ENCODE measurements at regions not wholly inside any gene's neighbourhood (a gene's known extent, or its start where the extent isn't known, plus 50 kb on each side); places are given as distances from the start of the nearest gene placed in this dataset.
"Not testable (repeated sequence)": the region's sequence is repeated elsewhere in the genome, so short reads cannot be mapped to it uniquely, and the experiment has no call there.

DNA sequence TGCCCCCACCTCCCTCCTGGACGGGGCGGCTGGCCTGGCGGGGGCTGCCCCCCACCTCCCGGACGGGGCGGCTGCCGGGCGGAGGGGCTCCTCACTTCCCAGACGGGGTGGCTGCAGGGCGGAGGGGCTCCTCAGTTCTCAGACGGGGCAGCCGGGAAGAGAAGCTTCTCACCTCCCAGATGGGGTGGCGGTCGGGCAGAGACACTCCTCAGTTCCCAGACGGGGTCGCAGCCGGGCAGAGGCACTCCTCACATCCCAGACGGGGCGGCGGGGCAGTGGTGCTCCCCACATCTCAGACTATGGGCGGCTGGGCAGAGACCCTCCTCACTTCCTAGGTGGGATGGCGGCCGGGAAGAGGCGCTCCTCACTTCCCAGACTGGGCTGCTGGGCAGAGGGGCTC, 164.7 kb upstream of the ANKRD55 start:
- H3K36me3 Mint-ChIP-seq (ENCODE audit: low read depth); H3K27me3 Mint-ChIP-seq; POLR2A ChIA-PET; CTCF ChIA-PET; DNase-seq; intact Hi-C loops (cut with DNase I, micrococcal nuclease); H3K4me1 Mint-ChIP-seq; H3K4me3 Mint-ChIP-seq; ATAC-seq; H3K27ac Mint-ChIP-seq: not testable (repeated sequence)
- peaks cover 24% of the 10 kb centered on the region for H3K9me3 Mint-ChIP-seq (ENCODE audit: low read depth)

DNA sequence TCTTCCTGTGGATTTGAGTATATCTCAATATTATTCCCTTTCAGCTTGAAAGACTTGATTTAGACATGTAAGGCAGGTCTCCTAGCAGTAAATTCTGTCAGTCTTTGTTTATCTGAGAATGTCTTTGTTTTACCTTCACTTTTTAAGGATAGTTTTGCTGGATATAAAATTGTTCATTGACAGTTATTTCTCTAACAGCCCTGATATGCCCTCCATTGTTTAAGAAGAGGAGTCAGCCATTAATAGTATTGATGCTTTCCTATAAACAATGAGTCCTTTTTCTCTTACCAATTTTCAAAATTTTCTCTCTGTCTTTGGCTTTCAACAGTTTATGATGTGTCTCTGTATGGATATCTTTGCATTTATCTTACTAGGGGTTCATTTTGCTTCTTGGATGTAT, 163.5 kb upstream of the ANKRD55 start:
- ChIA-PET CTCF (no interaction called here), POLR2A (no interaction called here)
- ATAC-seq (no peak), DNase-seq (no peak)
- Mint-ChIP-seq H3K9me3 (ENCODE audit: low read depth) (peaks cover 24% of the 10 kb centered on the region), H3K4me1 (peaks cover 3% of the 10 kb centered on the region), H3K27ac (no peak overlapping the region), H3K4me3 (no peak overlapping the region), H3K27me3 (no peaks in the 10 kb centered on the region), H3K36me3 (ENCODE audit: low read depth) (peaks cover 7% of the 10 kb centered on the region)
- intact Hi-C loops (cut with DNase I, micrococcal nuclease) = no loop called here

DNA sequence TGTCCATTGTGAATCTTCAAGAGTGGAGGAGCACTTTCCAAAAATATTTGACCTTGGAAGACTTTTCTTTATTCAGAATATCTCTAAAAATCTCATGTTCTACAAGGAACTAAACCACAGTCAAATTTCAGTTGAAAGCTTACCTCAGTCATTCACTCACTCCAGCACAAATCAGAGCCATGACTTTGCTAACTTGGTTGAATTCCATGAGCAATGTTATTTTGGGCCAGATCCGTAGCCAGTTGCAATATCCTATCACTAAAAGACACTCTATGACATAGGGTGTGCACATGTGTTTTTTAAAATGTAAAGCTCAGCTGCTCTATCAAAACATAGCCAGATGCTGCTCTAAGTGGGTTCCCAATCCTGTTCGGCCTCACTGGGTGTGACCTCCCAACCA, 156.1 kb upstream of the ANKRD55 start:
- ChIA-PET POLR2A (no interaction called here), CTCF (interaction anchor here (0.7 kb wide), 1 partner anchor 507 kb away, joined by 3 read pairs; no protein-coding TSS in a partner anchor)
- Mint-ChIP-seq H3K4me3 (no peak overlapping the region), H3K9me3 (ENCODE audit: low read depth) (peaks cover 4% of the 10 kb centered on the region), H3K27ac (no peak overlapping the region), H3K36me3 (ENCODE audit: low read depth) (no peaks in the 10 kb centered on the region), H3K27me3 (no peaks in the 10 kb centered on the region), H3K4me1 (peaks cover 3% of the 10 kb centered on the region)
- intact Hi-C loops (cut with DNase I, micrococcal nuclease) = loop anchor here in 1 of 2 experiments (5.0 kb wide), 1 partner anchor 97 kb away; no protein-coding TSS in a partner anchor
- ATAC-seq (no peak), DNase-seq (no peak)

GRCh38 chr5:56388229-56388985, 155.3 kb upstream of the ANKRD55 start:
- ATAC-seq (no peak), DNase-seq (no peak)
- Mint-ChIP-seq H3K4me1 (peaks cover 3% of the 10 kb centered on the region), H3K9me3 (ENCODE audit: low read depth) (no peaks in the 10 kb centered on the region), H3K27ac (no peak overlapping the region), H3K27me3 (no peaks in the 10 kb centered on the region), H3K4me3 (no peak overlapping the region), H3K36me3 (ENCODE audit: low read depth) (no peaks in the 10 kb centered on the region)
- CTCF ChIA-PET = interaction anchor here (0.7 kb wide), 1 partner anchor 508 kb away, joined by 3 read pairs; no protein-coding TSS in a partner anchor
- POLR2A ChIA-PET = no interaction called here
- intact Hi-C loops (cut with DNase I, micrococcal nuclease) = loop anchor here in 1 of 2 experiments (5.0 kb wide), 1 partner anchor 96 kb away; no protein-coding TSS in a partner anchor

GRCh38 chr5:56386046-56386445, 152.9 kb upstream of the ANKRD55 start:
- ChIA-PET CTCF (interaction anchor here (0.7 kb wide), 1 partner anchor 24 kb away, joined by 4 read pairs; no protein-coding TSS in a partner anchor), POLR2A (no interaction called here)
- no peaks in the 10 kb centered on the region for H3K27me3 Mint-ChIP-seq
- no peak overlapping the region for H3K4me3 Mint-ChIP-seq
- intact Hi-C loops (cut with DNase I, micrococcal nuclease) = loop anchor here in 1 of 2 experiments (5.0 kb wide), 1 partner anchor 94 kb away; no protein-coding TSS in a partner anchor
- no peaks in the 10 kb centered on the region for H3K36me3 Mint-ChIP-seq (ENCODE audit: low read depth)
- no peaks in the 10 kb centered on the region for H3K4me1 Mint-ChIP-seq
- H3K27ac Mint-ChIP-seq = no peak overlapping the region
- no peaks in the 10 kb centered on the region for H3K9me3 Mint-ChIP-seq (ENCODE audit: low read depth)
- ATAC-seq = no peak
- no peak for DNase-seq

- CTCF ChIA-PET = interaction anchor here (0.7 to 1.0 kb wide), 3 partner anchors 96 to 120 kb away, joined by 3 to 5 read pairs (median 4); no protein-coding TSS in a partner anchor
- Mint-ChIP-seq H3K27me3 (no peaks in the 10 kb centered on the region), H3K4me3 (no peak overlapping the region), H3K36me3 (ENCODE audit: low read depth) (no peaks in the 10 kb centered on the region), H3K9me3 (ENCODE audit: low read depth) (no peaks in the 10 kb centered on the region), H3K4me1 (no peaks in the 10 kb centered on the region), H3K27ac (no peak overlapping the region)
- POLR2A ChIA-PET = no interaction called here
- DNase-seq (no peak), ATAC-seq (no peak)
- intact Hi-C loops (cut with DNase I, micrococcal nuclease) = no loop called here
These were observed 151.1 kb upstream of the ANKRD55 start for GRCh38 chr5:56384186-56384585.

DNA sequence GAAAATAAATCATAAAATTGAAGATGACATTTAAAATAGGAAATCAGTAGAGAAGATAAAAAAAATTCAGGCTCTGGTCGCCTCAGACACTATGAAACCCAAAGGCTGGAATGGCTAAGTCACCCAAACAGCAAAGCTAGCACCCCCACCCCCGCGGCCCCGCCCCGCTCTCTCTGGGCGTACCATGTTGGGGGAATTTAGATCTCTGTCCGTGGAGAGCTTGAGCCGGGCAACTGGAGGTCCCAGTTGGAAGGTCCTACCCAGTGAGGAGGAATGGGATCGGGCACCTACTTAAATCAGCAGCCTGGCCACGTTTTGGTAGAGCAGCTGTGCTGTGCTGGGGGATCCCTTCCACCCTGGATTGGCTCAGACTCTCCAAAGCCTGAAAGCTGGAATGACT, 150.6 kb upstream of the ANKRD55 start:
- no peaks in the 10 kb centered on the region for H3K9me3 Mint-ChIP-seq (ENCODE audit: low read depth)
- intact Hi-C loops (cut with DNase I, micrococcal nuclease) = no loop called here
- POLR2A ChIA-PET = no interaction called here

GRCh38 chr5:56382896-56383295, 149.8 kb upstream of the ANKRD55 start:
- Mint-ChIP-seq H3K9me3 (ENCODE audit: low read depth) (no peaks in the 10 kb centered on the region), H3K4me1 (no peaks in the 10 kb centered on the region), H3K4me3 (no peak overlapping the region), H3K36me3 (ENCODE audit: low read depth) (no peaks in the 10 kb centered on the region), H3K27me3 (no peaks in the 10 kb centered on the region), H3K27ac (no peak overlapping the region)
- DNase-seq = no peak
- intact Hi-C loops (cut with DNase I, micrococcal nuclease) = no loop called here
- ATAC-seq = no peak
- POLR2A ChIA-PET = no interaction called here
- CTCF ChIA-PET = interaction anchor here (0.8 kb wide), 1 partner anchor 114 kb away, joined by 3 read pairs; no protein-coding TSS in a partner anchor

More for the DNA sequence above, 150.6 kb upstream of the ANKRD55 start:
- no peaks in the 10 kb centered on the region for H3K27me3 Mint-ChIP-seq
- CTCF ChIA-PET = interaction anchor here (1.0 kb wide), 1 partner anchor 119 kb away, joined by 4 read pairs; no protein-coding TSS in a partner anchor
- DNase-seq = no peak
- H3K4me3 Mint-ChIP-seq = no peak overlapping the region
- H3K4me1 Mint-ChIP-seq = no peaks in the 10 kb centered on the region
- ATAC-seq = no peak
- no peaks in the 10 kb centered on the region for H3K36me3 Mint-ChIP-seq (ENCODE audit: low read depth)
- H3K27ac Mint-ChIP-seq = no peak overlapping the region

DNA sequence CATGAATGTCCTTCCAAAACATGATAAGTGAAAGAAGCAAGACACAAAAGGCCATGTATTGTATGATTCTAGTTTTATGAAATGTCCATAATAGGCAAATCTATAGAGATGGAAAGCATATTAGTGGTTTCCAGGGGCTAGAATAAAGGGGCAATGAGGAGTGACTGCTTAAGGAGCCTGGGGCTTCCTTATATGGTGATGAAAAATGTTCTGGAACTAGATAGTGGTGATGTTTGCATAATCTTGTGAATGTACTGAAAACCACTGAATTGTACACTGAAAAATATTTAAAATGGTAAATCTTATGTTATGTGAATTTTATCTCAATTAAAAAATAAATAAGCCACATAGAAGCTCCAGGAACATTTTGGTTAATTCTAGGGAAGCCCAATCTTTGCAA, 144.4 kb upstream of the ANKRD55 start:
- Mint-ChIP-seq H3K27ac (no peak overlapping the region), H3K27me3 (no peaks in the 10 kb centered on the region), H3K4me3 (no peak overlapping the region), H3K4me1 (no peaks in the 10 kb centered on the region), H3K36me3 (ENCODE audit: low read depth) (no peaks in the 10 kb centered on the region), H3K9me3 (ENCODE audit: low read depth) (peaks cover 4% of the 10 kb centered on the region)
- ATAC-seq = no peak
- intact Hi-C loops (cut with DNase I, micrococcal nuclease) = no loop called here
- ChIA-PET CTCF (no interaction called here), POLR2A (no interaction called here)
- DNase-seq = no peak

DNA sequence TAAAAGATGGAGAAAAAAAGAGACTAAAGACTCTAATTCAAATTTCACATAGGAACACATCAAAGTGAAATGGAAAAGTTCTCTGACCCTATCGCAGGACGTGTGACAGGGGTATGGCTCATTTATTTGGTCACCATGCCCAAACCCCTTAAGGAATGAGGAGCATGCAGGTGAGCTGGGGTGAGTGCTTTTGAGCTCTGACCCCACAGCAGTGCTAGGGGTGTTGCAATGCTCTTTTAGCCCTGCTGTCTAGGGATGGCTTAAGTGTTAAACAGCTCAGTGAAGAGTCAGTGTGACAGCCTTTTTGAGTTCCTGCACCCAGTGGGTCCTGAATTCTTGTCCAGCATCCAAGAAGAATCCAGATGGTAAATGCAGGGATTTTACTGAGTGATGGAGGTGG, 143.0 kb upstream of the ANKRD55 start:
- ChIA-PET POLR2A (no interaction called here), CTCF (interaction anchor here (0.7 kb wide), 1 partner anchor 105 kb away, joined by 3 read pairs; no protein-coding TSS in a partner anchor)
- intact Hi-C loops (cut with DNase I, micrococcal nuclease) = no loop called here
- H3K27me3 Mint-ChIP-seq = no peaks in the 10 kb centered on the region
- ATAC-seq (no peak), DNase-seq (no peak)
- H3K36me3 Mint-ChIP-seq (ENCODE audit: low read depth) = no peaks in the 10 kb centered on the region
- H3K9me3 Mint-ChIP-seq (ENCODE audit: low read depth) = peaks cover 4% of the 10 kb centered on the region
- H3K27ac Mint-ChIP-seq = no peak overlapping the region
- no peak overlapping the region for H3K4me3 Mint-ChIP-seq
- no peaks in the 10 kb centered on the region for H3K4me1 Mint-ChIP-seq

DNA sequence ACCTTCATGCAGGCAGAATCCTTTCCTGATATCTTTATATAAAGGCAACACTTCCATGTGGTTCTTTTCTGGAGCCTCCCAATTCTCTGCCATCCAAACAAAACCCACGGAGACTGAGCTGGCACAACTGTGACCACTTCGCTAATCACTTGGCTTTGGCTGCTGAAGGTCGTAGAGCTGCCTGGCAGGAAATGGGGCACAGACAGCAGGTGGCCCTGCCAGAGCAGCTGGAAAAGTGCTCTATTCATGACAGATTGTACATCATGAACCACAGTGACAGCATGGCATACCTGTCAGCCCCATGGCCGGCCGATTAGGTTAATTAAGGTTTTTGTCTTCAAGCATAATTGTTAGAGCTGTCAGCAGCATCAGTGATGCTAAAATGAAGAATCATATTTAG, 141.9 kb upstream of the ANKRD55 start:
- Mint-ChIP-seq H3K27me3 (no peaks in the 10 kb centered on the region), H3K4me3 (no peak overlapping the region), H3K27ac (no peak overlapping the region), H3K4me1 (no peaks in the 10 kb centered on the region), H3K36me3 (ENCODE audit: low read depth) (no peaks in the 10 kb centered on the region), H3K9me3 (ENCODE audit: low read depth) (peaks cover 4% of the 10 kb centered on the region)
- CTCF ChIA-PET = interaction anchor here (0.9 kb wide), 1 partner anchor 1549 kb away, joined by 3 read pairs; no protein-coding TSS in a partner anchor
- POLR2A ChIA-PET = no interaction called here
- DNase-seq = no peak
- ATAC-seq = no peak
- intact Hi-C loops (cut with DNase I, micrococcal nuclease) = no loop called here

- H3K4me3 Mint-ChIP-seq; H3K4me1 Mint-ChIP-seq; DNase-seq; intact Hi-C loops (cut with DNase I, micrococcal nuclease); H3K9me3 Mint-ChIP-seq (ENCODE audit: low read depth); ATAC-seq; H3K36me3 Mint-ChIP-seq (ENCODE audit: low read depth); POLR2A ChIA-PET; H3K27me3 Mint-ChIP-seq; H3K27ac Mint-ChIP-seq; CTCF ChIA-PET: not testable (repeated sequence)
These were observed 139.4 kb upstream of the ANKRD55 start for GRCh38 chr5:56372491-56372890.

All from activated CD4-positive, alpha-beta T cell treated with anti-CD3 and anti-CD28 coated beads for 36 hours (primary cell).